Femur (tissue), 1 donor: ENCODE measurements at regions not wholly inside any gene's neighbourhood (a gene's known extent, or its start where the extent isn't known, plus 50 kb on each side); places are given as distances from the start of the nearest gene placed in this dataset.

Experiments
- DNase-seq: peaks from one replicate; pipeline ENCODE4 v3.0.0-alpha.2; 2017

DNA sequence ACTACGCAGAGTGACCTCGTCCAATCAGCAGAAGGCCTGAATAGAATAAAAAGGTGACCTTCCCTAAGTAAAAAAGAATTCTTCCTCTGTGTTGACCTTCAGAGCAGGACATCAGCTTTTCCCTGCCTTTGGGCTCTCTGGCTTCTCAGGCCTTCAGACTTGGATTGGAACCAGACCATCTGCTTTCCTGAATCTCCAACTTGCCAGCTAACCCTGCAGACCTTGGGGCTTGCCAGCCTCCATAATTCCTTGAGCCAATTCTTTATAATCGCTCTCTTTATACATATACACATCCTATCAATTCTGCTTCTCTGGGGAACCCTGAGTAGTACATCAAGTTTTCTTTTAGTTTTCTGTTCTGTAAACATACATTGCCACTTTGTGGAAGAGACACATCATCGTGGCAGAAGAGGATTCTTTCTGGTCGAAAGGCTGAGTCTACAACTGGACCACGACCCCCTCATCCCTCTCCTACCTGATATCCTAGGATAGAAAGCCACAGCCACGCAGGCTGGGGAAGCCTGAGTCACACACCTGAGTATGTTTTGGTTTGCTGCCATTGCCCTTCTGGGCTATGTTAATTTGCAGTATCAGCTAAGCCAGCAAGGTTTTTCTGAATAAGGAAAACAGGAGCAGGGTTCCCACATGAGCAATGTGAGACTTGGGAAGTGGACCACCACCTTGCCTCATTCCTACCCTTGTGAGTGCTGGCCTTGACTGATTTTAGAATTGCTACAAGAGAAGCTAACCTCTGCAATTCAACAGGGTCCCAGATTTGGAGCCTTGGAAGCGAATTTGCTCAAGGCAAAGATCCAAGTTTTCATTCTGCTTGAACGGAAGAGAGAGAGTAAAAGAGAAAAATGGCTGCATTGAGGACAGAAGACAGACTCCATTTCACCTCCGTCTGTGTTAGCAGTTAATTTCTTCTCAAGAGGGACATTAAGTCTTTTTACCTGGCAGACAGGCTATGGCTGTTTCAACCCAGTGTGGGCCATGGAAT is 445.2 kb upstream of the FZD8 start:
- peak; percentile 38 for DNase-seq

DNA sequence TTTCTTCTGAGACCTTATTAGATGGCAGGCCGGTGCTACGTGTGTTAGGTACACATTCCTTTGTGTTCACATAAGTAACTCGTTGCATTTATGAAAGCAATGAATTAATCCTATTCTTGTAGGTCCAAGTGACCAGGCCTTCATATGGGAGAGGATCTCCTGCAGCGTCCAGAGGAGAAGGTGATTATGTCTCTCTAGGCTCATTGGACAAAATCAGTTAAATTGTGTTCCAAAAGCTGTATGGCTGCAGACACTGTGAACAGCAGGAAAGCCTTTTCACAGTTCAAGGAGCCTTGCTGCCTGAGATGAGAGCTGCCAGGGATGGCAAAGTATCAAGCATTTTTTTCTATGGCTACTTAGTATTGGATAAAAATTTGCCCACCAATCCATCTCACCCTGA is 433.1 kb upstream of the FZD8 start:
- DNase-seq, result no peak

DNA sequence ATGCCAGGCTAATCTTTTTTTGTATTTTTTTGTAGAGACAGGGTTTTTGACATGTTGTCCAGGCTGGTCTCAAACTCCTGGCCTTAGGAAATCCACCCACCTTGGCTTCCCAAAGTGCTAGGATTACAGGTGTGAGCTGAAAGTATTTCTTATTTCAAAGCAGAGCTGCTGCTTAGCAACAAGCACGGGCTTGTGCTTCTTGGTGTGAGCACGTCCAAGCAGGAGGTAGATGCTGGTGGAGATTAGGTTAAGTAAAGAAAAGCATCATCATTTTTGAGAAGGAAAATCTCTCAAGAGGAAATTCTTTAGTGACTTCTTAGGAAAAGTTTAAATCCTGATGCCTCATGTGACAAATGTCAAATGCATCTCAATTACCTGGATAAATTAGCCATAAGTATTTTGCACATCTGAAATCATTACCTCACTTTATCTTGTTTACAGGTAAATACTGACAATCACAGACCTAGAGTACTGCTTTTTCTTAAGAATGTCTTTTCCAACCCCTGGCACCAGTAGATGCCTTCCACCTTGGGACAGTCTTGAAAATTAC is 431.8 kb upstream of the FZD8 start:
- no peak for DNase-seq

DNA sequence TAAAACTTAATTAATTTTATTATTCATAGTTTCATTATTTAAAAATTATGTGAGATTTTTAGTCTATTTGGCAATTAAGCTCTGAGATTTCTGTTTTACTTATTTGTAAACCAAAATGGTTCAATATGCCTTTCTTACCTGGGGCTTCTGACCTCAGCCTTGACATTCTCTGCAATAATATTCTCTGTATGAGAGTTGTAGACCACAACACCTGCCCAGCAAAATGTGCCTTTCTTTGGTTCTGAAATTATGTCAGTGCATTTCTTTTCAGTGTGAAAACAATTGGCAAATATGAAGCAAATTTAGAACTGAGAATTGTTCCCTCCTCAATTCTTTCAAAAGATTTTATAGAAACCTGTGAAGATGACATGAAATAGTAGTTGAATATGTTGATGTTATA is 426.4 kb upstream of the FZD8 start:
- no peak for DNase-seq

DNA sequence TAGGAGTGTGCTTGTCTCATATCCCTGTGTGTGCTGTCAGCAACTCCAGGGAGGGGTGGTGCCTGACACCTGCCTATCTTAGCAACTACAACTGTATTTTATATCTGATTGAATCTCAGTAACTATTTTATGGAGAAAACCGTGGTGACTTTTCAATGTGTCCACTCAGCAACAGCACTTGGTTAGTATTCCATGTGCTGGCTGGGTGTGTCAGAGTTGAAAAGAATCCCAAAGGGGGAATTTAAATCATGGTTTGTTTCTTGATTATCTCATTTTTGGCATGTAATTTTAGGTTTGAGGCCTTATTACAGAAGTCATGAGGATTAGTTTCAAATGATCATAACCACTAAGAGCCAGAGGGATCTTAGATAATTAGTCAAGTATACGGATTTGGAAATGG is 425.7 kb upstream of the FZD8 start:
- no peak for DNase-seq

DNA sequence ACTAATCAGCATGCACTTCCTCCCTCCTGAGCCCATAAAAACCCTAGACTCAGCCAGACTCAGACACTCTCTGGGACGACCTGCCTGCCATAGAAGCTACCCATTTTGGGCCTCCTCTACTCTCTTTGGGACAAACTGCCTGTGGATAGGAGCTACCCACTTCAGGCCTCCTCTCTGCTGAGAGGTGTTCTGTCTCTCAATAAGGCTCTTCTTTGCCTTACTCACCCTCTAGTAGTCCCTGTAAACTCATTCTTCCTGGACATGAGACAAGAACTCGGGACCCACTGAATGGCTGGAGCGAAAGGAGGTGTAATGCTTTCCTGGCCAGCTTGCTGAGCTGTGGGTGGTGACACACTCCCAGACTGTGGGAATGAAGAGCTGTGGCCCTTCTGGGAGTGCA is 424.8 kb upstream of the FZD8 start:
- no peak for DNase-seq

DNA sequence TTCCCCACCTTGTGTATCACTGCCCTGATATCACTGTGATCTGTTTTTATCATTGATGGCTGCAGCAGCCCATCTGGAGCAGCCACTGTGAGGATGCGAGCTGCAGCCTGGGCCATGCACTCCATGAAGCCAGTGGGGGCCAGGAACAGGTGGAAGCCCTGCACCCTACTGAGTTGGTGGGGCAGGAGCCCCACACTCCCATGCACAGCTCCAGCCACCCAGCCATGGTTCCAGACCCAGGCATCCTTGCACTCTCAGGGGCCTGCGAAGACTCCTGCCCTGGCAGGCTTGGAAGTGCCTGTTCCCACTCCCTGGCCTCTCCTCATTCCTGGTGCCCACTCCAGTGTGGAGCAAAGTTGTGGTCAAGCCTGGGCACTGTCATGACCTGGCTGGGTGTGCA is 424.0 kb upstream of the FZD8 start:
- no peak for DNase-seq

DNA sequence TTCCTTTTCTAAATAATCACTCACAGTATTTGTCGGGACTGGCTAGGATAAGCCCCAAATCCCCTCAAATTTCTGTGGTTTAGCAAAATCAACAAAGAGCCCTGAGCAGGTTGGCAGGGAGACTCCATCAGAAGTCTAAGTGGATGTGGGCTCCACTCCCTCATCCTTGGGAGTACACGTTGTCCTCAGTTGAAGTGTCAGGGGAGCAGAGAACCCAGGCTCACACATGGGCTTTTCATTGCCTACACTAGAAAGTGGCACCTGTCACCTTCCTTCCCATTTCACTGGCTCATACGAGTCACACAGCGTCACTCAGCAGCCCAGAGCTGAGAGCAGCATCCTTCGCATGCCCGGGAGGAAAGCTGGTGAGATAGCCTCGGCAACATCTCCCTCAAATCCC is 421.3 kb upstream of the FZD8 start:
- DNase-seq, result no peak

DNA sequence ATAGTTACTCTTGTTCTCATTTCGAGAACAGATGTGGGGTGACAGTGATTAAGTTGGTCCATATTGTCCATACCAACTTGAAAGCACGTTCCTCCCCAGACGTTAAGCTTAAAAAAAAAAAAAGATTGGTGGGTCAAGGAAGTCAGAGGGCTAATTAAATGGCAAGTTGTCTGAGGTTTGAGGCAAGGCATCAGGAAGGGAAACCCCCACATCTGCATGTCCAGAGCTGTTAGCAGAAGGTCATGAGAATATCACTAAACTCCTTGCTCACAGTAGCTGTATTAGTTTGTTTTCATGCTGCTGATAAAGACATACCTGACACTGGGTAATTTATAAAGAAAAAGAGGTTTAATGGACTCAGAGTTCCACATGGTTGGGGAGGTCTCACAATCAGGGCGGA is 415.6 kb upstream of the FZD8 start:
- no peak for DNase-seq

DNA sequence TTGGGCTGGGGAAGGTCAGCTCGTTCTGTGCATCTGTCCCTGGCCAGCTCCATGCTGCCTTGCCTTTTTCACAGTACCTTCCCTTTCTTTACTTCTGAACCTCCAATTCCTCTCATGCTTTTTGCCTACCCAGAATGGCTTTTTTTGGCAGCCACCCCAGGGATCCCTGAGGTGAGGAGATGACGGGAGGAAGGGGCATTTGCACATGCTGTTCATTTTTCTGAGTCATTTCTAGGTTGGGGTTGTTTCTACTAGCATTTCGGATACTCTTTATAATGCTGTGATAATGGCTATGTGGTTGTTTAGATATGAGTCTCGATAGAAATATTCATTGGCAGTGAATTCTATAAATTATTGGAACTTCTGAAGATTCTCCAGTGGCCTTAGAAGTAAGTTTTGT is 415.1 kb upstream of the FZD8 start:
- DNase-seq, result no peak

DNA sequence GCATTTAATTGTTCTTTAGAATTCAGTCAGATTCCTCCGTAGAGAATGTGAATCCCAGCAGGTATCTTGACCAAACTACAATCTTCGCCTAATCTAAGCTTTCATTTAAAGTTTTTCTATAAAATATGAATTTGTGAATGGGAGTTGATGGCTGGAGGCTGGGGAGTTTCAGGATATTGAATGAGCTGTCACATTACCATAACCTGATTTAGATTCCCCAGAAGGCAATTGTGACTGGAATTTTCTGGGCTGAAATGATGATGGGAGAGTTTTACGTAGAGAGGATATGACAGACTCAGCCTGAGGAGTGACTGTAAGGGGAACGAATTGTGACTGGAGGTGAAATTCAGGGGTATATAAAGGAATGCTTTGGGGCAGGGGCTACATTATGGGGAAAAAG is 411.7 kb upstream of the FZD8 start:
- DNase-seq, result no peak

DNA sequence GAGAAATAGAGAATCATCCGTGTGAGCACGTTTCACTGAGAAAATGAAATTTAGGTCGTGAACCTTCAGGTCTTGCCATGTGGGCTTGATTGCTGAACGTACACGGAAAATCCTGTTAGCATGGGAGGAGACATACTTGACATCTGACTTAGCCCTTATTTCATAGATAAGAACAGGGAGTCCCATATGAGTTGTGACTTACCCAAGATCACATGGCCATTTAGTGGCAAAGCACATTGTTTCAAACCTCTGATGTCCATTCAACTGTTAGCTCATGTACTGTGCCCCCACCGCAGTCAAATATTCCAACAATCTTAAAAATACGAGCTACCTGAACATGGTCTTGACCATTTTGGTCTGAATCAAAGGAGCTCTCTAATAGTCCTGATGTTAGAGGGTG is 411.2 kb upstream of the FZD8 start:
- DNase-seq, result no peak

DNA sequence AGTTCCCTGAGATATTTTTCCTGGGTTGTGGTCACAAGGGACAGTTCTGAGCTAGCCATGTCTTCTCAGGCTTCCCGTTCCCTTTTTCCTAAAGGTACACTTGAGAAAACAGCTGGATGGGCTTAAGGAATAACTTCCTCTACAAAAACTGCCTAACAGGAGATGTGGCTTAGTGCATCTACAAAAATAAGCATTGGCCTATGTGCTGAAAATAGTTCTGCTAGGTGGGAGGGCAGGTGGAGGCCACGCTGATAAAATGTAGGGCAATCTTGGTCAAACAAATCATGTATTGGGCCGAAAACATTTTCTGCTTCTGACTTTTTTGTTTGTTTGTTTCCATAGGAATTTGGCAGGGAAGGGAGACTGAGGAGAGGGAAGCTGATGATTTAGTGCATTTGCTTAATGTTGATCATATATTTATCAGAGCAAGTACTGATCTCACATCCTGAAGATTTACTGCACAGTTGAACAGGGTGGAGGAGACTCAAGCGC is 409.4 kb upstream of the FZD8 start:
- DNase-seq, result peak; percentile 58

DNA sequence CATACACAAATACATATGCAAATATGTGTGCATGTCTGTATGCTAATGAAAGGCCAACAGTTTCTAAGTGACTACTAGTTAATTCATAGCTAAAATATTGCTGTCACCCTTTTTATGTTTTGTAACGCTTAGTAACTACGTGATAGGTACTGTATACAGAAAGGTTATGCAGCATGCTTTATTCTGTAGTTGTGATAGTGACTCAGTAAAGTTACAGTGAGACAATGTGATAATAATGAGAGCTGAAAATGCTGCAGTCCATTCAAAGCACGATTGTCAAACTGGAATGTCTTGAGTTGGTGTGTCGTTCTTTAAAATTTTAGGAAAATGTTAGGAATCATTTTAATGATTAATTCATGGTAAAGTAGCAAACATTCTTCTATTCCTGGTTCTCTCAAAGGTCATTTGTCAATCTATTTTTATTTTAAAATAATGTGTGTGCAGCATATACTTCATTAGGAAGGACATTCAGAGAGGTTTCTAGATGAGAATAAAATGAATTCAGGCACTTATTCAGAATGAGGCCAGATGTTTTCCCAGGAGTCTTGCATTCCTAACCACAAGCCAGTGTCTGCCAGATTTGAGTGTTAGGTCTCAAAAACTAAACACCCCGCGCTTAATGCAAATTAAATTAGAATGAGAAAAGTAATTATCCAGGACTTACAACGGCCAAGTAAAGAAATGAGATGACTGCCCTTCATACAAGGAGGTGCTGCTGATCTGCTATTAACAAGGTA is 408.8 kb upstream of the FZD8 start:
- DNase-seq, result peak; percentile 52

DNA sequence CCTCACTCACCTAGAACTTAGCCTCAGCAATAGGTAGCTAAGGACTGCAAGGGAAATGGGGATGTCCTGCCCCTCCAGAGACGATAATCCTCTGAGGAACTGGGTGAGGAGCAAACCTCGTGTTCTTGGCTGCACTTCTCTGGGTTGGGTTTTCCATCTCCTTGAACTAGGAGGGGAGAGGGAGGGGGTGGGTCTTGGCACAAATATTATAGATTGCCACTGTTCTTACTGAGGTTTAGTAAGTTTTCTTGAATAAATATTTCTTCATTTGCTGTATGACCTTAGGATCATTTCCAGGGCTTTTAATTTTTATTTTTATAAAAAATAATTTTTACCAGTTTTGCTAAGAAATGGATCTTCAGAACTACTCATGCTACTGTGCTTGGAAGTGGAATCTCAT is 406.7 kb upstream of the FZD8 start:
- DNase-seq, result no peak

DNA sequence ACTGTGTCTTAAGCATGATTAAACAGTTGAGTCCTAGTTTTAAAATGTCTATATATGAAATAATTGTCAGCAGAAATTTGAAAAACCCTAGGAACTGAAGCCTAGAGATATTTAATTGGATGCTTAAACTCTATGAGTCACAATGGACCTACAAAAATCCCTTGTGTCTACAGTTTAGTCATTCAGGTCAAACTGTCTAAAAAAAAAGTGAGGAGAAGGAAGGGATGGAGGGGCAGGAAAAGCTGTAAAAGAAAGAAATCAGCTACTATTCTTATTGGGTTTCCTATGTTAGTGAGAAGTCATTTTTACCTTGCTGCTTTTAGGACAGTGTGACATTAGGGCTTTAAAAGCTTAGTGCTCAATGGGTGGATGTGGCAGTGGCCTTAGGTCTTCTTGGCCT is 406.1 kb upstream of the FZD8 start:
- no peak for DNase-seq

DNA sequence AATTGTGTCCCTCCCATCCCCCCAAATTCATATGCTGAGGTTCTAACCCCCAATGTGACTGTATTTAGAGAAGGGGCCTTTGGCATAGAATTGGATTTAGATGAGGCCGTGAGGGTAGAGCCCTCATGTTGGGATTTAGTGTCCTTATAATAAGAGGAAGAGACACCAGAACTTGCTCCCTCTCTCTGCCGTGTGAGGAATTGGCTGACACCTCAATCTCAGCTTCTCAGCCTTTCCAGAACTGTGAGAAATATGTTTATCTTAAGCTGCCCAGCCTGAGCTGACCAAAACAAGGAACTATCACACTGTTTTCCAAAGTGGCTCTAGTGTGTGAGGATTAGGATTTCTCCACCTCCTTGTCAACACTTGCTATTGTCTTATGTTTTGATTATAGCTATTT is 400.0 kb upstream of the FZD8 start:
- no peak for DNase-seq

DNA sequence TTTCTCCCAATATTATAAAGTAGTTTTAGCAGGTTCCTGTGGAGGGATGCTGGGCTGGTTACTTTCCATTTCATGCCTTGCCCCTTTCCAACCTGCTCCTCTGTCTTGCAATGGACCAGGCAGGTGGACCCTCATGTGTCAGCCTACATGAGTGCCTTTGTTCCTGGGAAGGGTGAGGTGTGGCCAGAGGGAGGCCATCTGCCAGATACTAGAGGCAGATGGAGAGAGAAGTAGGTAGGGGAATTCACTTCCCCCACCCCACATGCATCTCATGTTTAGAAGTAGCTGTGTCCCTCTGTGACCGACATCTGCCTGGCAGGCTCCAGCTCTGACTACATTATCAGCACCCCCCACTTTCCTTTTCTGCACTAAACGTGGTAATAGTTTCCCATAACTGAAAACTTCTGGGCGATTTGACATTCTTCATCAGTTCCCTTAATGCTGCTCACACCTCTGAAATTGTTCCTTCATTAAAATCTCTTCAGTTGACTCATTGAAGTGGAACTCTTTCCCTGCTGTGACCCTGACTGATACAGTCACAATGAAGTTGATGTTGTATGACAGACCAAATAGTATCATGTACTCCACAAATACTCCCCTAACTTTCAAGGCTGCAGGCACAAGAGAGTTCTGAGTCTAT is 396.3 kb upstream of the FZD8 start:
- DNase-seq, result no peak

DNA sequence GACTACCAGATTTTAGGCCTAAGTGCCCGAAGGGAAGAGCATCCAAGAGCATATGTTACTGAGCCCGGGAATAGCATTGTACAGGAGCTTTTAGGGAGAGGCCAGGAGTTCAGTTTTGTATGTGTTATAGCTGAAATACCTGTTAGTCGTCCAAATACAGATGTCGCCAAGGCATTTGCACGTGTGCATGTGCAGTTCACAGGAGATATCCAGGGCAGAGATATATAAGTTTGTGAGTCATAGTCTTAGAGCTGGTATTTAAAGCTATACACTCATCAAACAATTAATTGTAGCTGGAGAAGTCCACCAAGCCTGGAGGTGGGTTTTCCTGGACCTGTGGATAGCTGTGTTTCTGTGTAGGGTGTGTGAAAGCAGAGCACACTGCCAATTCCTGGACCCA is 394.0 kb upstream of the FZD8 start:
- DNase-seq, result no peak

DNA sequence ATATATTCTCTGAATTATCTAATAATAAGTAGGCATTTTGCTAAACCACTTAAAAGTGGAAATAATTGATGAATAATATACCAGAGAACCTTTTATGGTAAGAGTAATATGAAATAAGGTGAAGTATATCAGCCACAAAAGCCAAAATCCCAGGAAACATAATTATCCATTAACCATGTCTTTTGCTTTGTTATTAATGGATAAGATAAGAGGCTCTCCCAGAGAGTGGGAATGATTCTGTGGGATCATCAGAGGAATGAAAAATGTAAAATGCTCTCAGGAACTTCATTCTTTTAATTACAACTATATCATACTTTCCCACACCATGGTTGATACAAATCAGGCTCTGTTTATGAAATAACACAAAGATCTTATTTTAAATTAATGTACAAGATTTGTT is 391.7 kb upstream of the FZD8 start:
- no peak for DNase-seq

DNA sequence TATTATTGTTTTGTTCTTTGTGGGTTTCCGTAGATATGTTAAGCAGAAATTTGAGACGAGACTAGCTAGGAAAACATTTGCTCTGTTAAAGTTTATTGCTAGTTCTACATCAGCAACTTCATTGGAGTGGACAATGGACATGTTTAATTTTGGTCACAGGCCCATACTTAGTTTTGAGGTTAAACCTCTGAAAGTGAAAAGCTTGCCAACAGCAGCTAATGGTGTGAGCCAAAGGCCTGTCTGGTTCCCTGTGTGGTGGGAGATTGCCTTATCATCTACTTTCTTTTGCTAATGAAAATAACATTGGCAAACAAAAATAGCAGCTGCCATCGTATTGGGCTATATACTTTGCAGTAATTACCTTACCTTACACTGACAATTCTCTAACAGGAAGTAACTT is 388.4 kb upstream of the FZD8 start:
- DNase-seq, result no peak

DNA sequence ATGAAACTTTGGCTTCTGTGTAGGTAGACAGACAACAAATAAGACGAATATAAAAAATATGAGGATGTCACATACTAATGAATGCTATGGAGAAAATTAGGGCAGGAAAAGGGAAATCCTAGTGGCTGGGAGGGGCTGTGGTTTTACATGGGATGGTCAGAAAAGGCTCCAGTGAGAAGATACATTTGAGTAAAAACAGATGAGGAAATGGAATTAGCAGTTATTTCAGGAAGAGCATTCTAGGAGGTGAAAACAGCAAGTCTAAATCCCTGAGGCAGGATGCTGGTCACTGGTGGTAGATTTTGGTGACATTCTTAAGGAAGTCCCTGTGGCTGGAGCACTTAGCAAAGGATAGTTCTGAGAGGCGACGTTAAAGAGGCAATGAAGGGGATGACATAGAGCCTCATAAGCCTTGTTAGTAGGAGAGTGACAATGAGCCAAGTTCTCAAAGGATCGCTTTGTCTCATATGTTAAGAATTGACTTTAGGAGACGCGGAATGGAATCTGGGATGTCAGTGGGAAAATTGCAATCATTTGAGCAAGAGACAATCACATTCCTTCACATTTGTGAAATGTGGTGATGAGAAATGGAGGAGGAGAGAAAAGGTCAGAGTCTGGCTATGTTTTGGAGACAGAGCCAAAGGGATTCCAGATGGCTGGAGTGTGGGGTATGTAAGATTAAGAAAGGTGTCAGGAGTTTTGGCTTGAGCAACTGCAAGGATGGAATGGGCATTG is 384.7 kb upstream of the FZD8 start:
- no peak for DNase-seq

DNA sequence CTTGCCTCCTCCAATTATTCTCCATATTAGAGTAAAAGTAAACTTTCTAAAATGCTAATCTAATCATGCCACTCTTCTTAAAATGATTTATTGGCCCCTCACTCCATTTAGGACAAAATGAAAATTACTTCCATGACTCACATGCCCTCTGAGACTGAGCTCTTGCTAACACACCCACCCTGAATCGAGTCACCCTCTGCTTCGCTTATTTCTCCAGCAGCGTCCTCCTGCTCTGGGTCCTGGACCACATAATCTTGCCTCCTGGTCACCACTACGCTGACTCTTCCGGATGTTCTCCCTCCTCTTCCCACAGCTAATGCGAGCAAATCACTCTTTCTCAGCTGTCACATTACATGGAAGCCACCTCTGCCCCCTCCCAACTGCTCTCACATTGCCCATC is 384.0 kb upstream of the FZD8 start:
- DNase-seq, result no peak
